NT2/D1 (cell line): ENCODE measurements at regions not wholly inside any gene's neighbourhood (a gene's known extent, or its start where the extent isn't known, plus 50 kb on each side); places are given as distances from the start of the nearest gene placed in this dataset.

Experiments used
- DNase-seq: peaks from one replicate; pipeline ENCODE4 v3.0.0-alpha.2; 2011; ENCODE audit warnings: low read depth, low spot score
- H3K27me3 ChIP-seq: 2 replicates; pipeline ENCODE4 v1.6.0; 2011; ENCODE audit warnings: mild to moderate bottlenecking; ENCODE audit not compliant: insufficient read length, insufficient read depth
- H3K36me3 ChIP-seq: 2 replicates; pipeline ENCODE4 v1.6.1; 2011; ENCODE audit warnings: mild to moderate bottlenecking, low read length, mixed read lengths; ENCODE audit not compliant: insufficient read depth, insufficient read length
- H3K4me1 ChIP-seq: 2 replicates; pipeline ENCODE4 v1.5.1; 2011; ENCODE audit not compliant: insufficient read depth, insufficient read length
- H3K4me3 ChIP-seq: 2 replicates; pipeline ENCODE4 v1.5.1; 2011; ENCODE audit warnings: low read depth; ENCODE audit not compliant: insufficient read length
- H3K9ac ChIP-seq: 2 replicates; pipeline ENCODE4 v1.6.0; 2011; ENCODE audit warnings: low read depth; ENCODE audit not compliant: insufficient read length
- H3K9me3 ChIP-seq: 2 replicates; pipeline ENCODE4 v1.5.1; 2011; ENCODE audit warnings: mild to moderate bottlenecking, low read length; ENCODE audit not compliant: insufficient read depth
- SUZ12 ChIP-seq: IDR thresholded peaks from 2 replicates; pipeline ENCODE4 v1.6.1; 2011; ENCODE audit not compliant: insufficient read length, insufficient read depth; ENCODE audit errors: extremely low read depth
- YY1 ChIP-seq: IDR thresholded peaks from 2 replicates; pipeline ENCODE4 v1.6.1; 2011; ENCODE audit not compliant: insufficient read length, insufficient read depth
- ZNF274 ChIP-seq: IDR thresholded peaks from 2 replicates; pipeline ENCODE4 v1.6.1; 2011; ENCODE audit warnings: mild to moderate bottlenecking, low read depth, low read length

- H3K9ac ChIP-seq, result no peak overlapping the region
- no peaks in the 10 kb centered on the region for H3K27me3 ChIP-seq
- DNase-seq, result no peak
- no peaks in the 10 kb centered on the region for H3K4me1 ChIP-seq
- H3K4me3 ChIP-seq, result no peak overlapping the region
- H3K36me3 ChIP-seq, result no peaks in the 10 kb centered on the region
- TF ChIP-seq SUZ12 (no peak), ZNF274 (no peak), YY1 (no peak)
- no peaks in the 10 kb centered on the region for H3K9me3 ChIP-seq
These were observed 130.7 kb upstream of the FSIP2 start for GRCh38 chr2:185607945-185608344.

DNA sequence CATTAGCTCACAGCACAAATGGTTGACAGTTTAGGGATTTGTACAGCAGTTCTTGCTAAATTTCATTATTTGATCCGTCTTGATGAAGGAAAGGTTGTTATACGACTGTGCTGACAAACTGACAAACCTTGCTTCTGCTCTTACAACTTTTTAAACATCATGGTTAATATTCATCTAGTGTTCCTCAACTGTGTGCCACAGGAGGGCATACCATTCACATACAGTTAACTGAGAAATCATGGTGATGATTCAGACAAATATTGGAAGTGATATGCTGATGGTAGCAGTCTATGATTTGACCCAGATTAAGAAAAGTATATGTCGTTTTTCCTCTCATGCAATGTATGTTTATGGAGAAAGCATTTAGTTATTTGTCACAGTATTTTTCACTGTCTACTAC lies 129.8 kb upstream of the FSIP2 start:
- Histone ChIP-seq H3K27me3 (no peaks in the 10 kb centered on the region), H3K4me1 (no peaks in the 10 kb centered on the region), H3K9me3 (no peaks in the 10 kb centered on the region), H3K36me3 (no peaks in the 10 kb centered on the region), H3K9ac (no peak overlapping the region), H3K4me3 (no peak overlapping the region)
- no peak for DNase-seq
- TF ChIP-seq SUZ12 (no peak), YY1 (no peak), ZNF274 (no peak)

- no peaks in the 10 kb centered on the region for H3K27me3 ChIP-seq
- H3K36me3 ChIP-seq, result no peaks in the 10 kb centered on the region
- no peak overlapping the region for H3K4me3 ChIP-seq
- DNase-seq, result no peak
- TF ChIP-seq SUZ12, result no peak
- no peak for TF ChIP-seq ZNF274
- no peak for TF ChIP-seq YY1
- H3K9me3 ChIP-seq, result no peaks in the 10 kb centered on the region
- H3K4me1 ChIP-seq, result no peaks in the 10 kb centered on the region
- H3K9ac ChIP-seq, result no peak overlapping the region
These were observed 128.3 kb upstream of the FSIP2 start for GRCh38 chr2:185610301-185610700.

DNA sequence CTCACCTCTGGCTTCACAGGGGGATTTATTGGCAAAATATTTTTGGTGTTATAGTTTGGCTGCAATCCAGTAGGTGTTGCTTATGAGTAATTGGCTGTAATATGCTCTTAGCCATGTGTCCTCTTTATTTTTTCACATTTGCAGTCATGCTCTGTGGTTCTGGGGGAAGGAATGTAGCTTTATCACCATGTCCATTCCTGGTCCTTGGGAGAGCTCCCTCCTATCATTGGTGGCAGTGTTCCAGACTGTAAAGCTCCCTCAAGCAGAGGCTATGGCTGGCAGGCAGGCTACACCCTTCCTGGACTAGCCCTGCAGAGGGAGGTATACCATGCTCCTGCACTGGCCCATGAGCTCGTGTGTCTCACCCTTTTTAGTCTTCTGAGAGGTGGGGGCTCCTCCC lies 120.0 kb upstream of the FSIP2 start:
- H3K9ac ChIP-seq, result no peak overlapping the region
- H3K4me3 ChIP-seq, result no peak overlapping the region
- H3K27me3 ChIP-seq, result no peaks in the 10 kb centered on the region
- TF ChIP-seq SUZ12 (no peak), YY1 (no peak), ZNF274 (no peak)
- no peaks in the 10 kb centered on the region for H3K9me3 ChIP-seq
- H3K36me3 ChIP-seq, result no peaks in the 10 kb centered on the region
- no peak for DNase-seq
- no peaks in the 10 kb centered on the region for H3K4me1 ChIP-seq

- Histone ChIP-seq H3K9ac (no peak overlapping the region), H3K27me3 (no peaks in the 10 kb centered on the region), H3K4me3 (no peak overlapping the region), H3K9me3 (no peaks in the 10 kb centered on the region), H3K36me3 (no peaks in the 10 kb centered on the region), H3K4me1 (no peaks in the 10 kb centered on the region)
- DNase-seq, result no peak
- TF ChIP-seq SUZ12 (no peak), YY1 (no peak), ZNF274 (no peak)
These were observed 113.0 kb upstream of the FSIP2 start for GRCh38 chr2:185625604-185626003.

DNA sequence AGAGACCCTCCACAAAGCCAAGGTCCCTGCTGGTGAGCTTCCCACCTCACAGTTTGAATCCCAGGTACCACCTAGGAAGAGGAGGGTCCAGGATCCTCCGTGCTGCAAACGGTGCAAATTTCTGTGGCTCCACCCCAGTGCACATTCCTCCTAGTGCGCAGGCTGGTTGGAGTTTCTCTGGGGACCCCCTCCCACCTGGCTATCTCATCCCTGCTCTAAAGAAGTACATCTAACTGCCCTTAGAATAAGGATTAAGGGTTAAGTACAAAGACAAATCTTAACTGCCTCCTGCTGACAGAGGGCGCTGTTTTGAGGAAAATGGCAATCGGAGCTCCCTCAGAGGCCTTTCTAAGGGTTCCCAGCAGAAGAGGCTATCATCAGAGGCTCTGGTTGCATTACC lies 109.6 kb upstream of the FSIP2 start:
- Histone ChIP-seq H3K9me3 (no peaks in the 10 kb centered on the region), H3K4me3 (no peak overlapping the region), H3K9ac (no peak overlapping the region), H3K36me3 (no peaks in the 10 kb centered on the region), H3K4me1 (no peaks in the 10 kb centered on the region), H3K27me3 (no peaks in the 10 kb centered on the region)
- peak; percentile 27 for DNase-seq
- no peak for TF ChIP-seq YY1
- no peak for TF ChIP-seq SUZ12
- no peak for TF ChIP-seq ZNF274

DNA sequence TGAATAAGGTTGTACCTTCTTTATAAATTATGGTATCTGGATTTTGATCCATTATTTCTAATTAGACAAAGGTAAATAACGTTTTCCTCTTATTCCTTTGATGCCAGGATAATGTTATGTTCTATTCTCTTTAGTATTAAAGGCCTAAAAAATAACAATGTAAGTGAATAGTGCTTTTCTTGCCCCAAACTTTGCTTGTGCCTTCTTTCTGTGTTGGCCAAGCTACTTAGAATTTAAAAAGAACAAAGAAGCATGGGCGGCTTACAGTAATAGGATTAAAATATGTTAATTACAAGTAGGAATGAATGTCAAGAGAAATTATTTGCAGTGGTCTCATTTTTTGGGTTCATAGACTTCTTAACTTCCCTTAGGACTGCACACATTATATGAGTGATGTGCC lies 105.0 kb upstream of the FSIP2 start:
- H3K4me3 ChIP-seq, result no peak overlapping the region
- H3K36me3 ChIP-seq, result no peaks in the 10 kb centered on the region
- no peaks in the 10 kb centered on the region for H3K27me3 ChIP-seq
- H3K4me1 ChIP-seq, result no peaks in the 10 kb centered on the region
- no peak for TF ChIP-seq SUZ12
- TF ChIP-seq YY1, result no peak
- no peak for TF ChIP-seq ZNF274
- no peak for DNase-seq
- H3K9ac ChIP-seq, result no peak overlapping the region
- H3K9me3 ChIP-seq, result no peaks in the 10 kb centered on the region

DNA sequence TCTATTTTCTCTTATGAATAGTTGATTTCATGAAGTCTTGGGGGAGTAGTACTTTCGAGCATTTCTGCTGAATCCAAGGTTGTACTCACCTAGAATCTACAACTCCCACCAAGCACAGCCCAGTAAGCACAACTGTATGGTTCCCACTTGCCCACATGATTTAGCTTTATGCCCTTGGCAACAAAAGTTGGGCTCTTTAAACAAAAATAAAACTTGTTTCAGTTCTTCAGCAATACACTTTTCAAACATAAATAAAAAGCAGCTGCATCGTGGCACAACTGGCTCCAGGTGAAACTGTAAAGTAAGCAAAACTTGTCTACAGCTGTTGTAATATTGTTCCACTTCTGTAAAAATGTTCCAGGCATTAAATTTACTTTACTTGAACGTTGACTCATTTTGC lies 99.8 kb upstream of the FSIP2 start:
- Histone ChIP-seq H3K4me1 (no peaks in the 10 kb centered on the region), H3K27me3 (no peaks in the 10 kb centered on the region), H3K4me3 (no peak overlapping the region), H3K9me3 (no peaks in the 10 kb centered on the region), H3K36me3 (no peaks in the 10 kb centered on the region), H3K9ac (no peak overlapping the region)
- DNase-seq, result no peak
- TF ChIP-seq ZNF274, result no peak
- no peak for TF ChIP-seq SUZ12
- TF ChIP-seq YY1, result no peak
